Body of pancreas (tissue), 4 donors: ENCODE measurements at regions not wholly inside any gene's neighbourhood (a gene's known extent, or its start where the extent isn't known, plus 50 kb on each side); places are given as distances from the start of the nearest gene placed in this dataset.

Source experiments
- ATAC-seq: fragments of 150-250 bp; one replicate; pipeline ENCODE4 v1.9.1; 2016
- DNase-seq, 4 donors: peaks; one replicate each; pipeline ENCODE4 v3.0.0-alpha.2; 2019
- H3K27ac ChIP-seq, 4 donors: fragments of 200-600 bp; sonication (generic); 1 replicate in 3 of 4; 2 replicates in 1 of 4; pipeline versions ENCODE4 v1.5.1 to v1.6.1; 2016 to 2019; ENCODE audit warnings: mild to moderate bottlenecking in 1 of 4, mixed read lengths in 1 of 4, moderate library complexity in 1 of 4
- H3K27me3 ChIP-seq, 2 donors: fragments of 200-600 bp; sonication (generic); one replicate each; pipeline ENCODE4 v1.6.0; 2016; ENCODE audit warnings: mild to moderate bottlenecking in 1 of 2
- H3K36me3 ChIP-seq, 2 donors: fragments of 200-600 bp; sonication (generic); replicated peaks in 1 of 2; 2 replicates each; pipeline ENCODE4 v1.5.1; 2016; ENCODE audit warnings: low read depth in 2 of 2; ENCODE audit not compliant: insufficient read depth in 1 of 2
- H3K4me1 ChIP-seq: fragments of 200-600 bp; sonication (generic); one replicate; pipeline ENCODE4 v1.6.0; 2016
- H3K4me3 ChIP-seq, 2 donors: fragments of 200-600 bp; sonication (generic); 1 replicate in 1 of 2; 2 replicates in 1 of 2; pipeline ENCODE4 v1.5.1; 2016 to 2019
- H3K9me3 ChIP-seq, 3 donors: fragments of 200-600 bp; sonication (generic); 1 replicate in 2 of 3; 2 replicates in 1 of 3; pipeline ENCODE4 v1.5.1; 2016
- CTCF ChIP-seq, 7 experiments: fragments of 450-650 bp in 4 of 7; fragments of 200-600 bp in 3 of 7; sonication (generic) in 3 of 7; IDR thresholded peaks; one replicate each; pipeline ENCODE4 v1.5.1; 2016 to 2019; ENCODE audit warnings: antibody characterized with exemption in 7 of 7
- POLR2A ChIP-seq, 3 donors: fragments of 450-650 bp; IDR thresholded peaks; one replicate each; pipeline ENCODE4 v1.6.1; 2016; ENCODE audit warnings: antibody characterized with exemption in 3 of 3, mild to moderate bottlenecking in 2 of 3
- WGBS, 2 donors: methylation state at CpG; one replicate each; pipeline ENCODE4 v1.1.5; 2017; 5-methylcytosine and 5-hydroxymethylcytosine counted together
- intact Hi-C: fragments of 100-400 bp; cut with DNase I; formaldehyde crosslinking; loops from one replicate; pipeline ENCODE4 v1.15.1; 2023

GRCh38 chr7:116327135-116327534, 116.8 kb downstream of the TES start:
- Histone ChIP-seq H3K4me3 (no peak overlapping the region), H3K36me3 (no peaks in the 10 kb centered on the region), H3K27ac (no peak overlapping the region), H3K27me3 (no peaks in the 10 kb centered on the region), H3K4me1 (no peaks in the 10 kb centered on the region), H3K9me3 (no peaks in the 10 kb centered on the region)
- intact Hi-C loops: no loop called here
- ATAC-seq (no peak), DNase-seq (no peak)
- WGBS, 2 donors: 83 to 85% methylated on average over 4 of the region's 4 CpGs
- TF ChIP-seq POLR2A (IDR thresholded peaks at IDR 0.05) (no peak), CTCF (IDR thresholded peaks at IDR 0.05) (no peak)

- Histone ChIP-seq H3K4me1 (peaks cover under 1% of the 10 kb centered on the region), H3K27me3 (no peaks in the 10 kb centered on the region), H3K36me3 (no peaks in the 10 kb centered on the region), H3K27ac (no peak overlapping the region), H3K9me3 (no peaks in the 10 kb centered on the region), H3K4me3 (no peak overlapping the region)
- no peak for TF ChIP-seq POLR2A (IDR thresholded peaks at IDR 0.05)
- TF ChIP-seq CTCF (IDR thresholded peaks at IDR 0.05): no peak
- WGBS, 2 donors: 89 to 93% methylated on average over 7 of the region's 7 CpGs
- DNase-seq (no peak), ATAC-seq (no peak)
- intact Hi-C loops: no loop called here
These were observed 117.4 kb downstream of the TES start for GRCh38 chr7:116327752-116328151.

- H3K27ac ChIP-seq: no peak overlapping the region
- intact Hi-C loops: no loop called here
- no peaks in the 10 kb centered on the region for H3K27me3 ChIP-seq
- H3K4me1 ChIP-seq: peaks cover 4% of the 10 kb centered on the region
- no peaks in the 10 kb centered on the region for H3K9me3 ChIP-seq
- TF ChIP-seq CTCF (IDR thresholded peaks at IDR 0.05): no peak
- no peak for TF ChIP-seq POLR2A (IDR thresholded peaks at IDR 0.05)
- no peak overlapping the region for H3K4me3 ChIP-seq
- no peak for ATAC-seq
- 77 to 85% methylated on average over 1 of the region's 1 CpG for WGBS, 2 donors
- no peaks in the 10 kb centered on the region for H3K36me3 ChIP-seq
- no peak for DNase-seq
These were observed 117.8 kb downstream of the TES start for GRCh38 chr7:116328161-116328560.

- DNase-seq (no peak), ATAC-seq (no peak)
- Histone ChIP-seq H3K27ac (no peak overlapping the region), H3K4me3 (no peak overlapping the region), H3K36me3 (no peaks in the 10 kb centered on the region), H3K4me1 (peaks cover 4% of the 10 kb centered on the region), H3K9me3 (no peaks in the 10 kb centered on the region), H3K27me3 (no peaks in the 10 kb centered on the region)
- no peak for TF ChIP-seq POLR2A (IDR thresholded peaks at IDR 0.05)
- no peak for TF ChIP-seq CTCF (IDR thresholded peaks at IDR 0.05)
- intact Hi-C loops: no loop called here
- WGBS, 2 donors: 84 to 91% methylated on average over 1 of the region's 1 CpG
These were observed 119.6 kb downstream of the TES start for GRCh38 chr7:116329686-116330503.

- H3K36me3 ChIP-seq: no peaks in the 10 kb centered on the region
- H3K4me1 ChIP-seq: peaks cover 4% of the 10 kb centered on the region
- no peak for TF ChIP-seq CTCF (IDR thresholded peaks at IDR 0.05)
- TF ChIP-seq POLR2A (IDR thresholded peaks at IDR 0.05): no peak
- no peak overlapping the region for H3K4me3 ChIP-seq
- no peak overlapping the region for H3K27ac ChIP-seq
- ATAC-seq: no peak
- intact Hi-C loops: no loop called here
- H3K9me3 ChIP-seq: no peaks in the 10 kb centered on the region
- no peak for DNase-seq
- no peaks in the 10 kb centered on the region for H3K27me3 ChIP-seq
These were observed 120.7 kb downstream of the TES start for GRCh38 chr7:116331020-116331419.
